ENCODE measurements at regions not wholly inside any gene's neighbourhood (a gene's known extent, or its start where the extent isn't known, plus 50 kb on each side); places are given as distances from the start of the nearest gene placed in this dataset.

GRCh38 chr22:48736593-48737460 is 1090.8 kb downstream of the BRD1 start:
- no peak for ATAC-seq
- TF ChIP-seq ZFP3 (CRISPR knock-in tag; IDR thresholded peaks at IDR 0.05) (no peak), GLIS3 (CRISPR knock-in tag; IDR thresholded peaks at IDR 0.05) (no peak), RARB (CRISPR knock-in tag; IDR thresholded peaks at IDR 0.05) (no peak), SNAI2 (CRISPR knock-in tag; IDR thresholded peaks at IDR 0.05) (no peak), ESRRG (CRISPR knock-in tag; IDR thresholded peaks at IDR 0.05) (no peak), ISL1 (CRISPR knock-in tag; IDR thresholded peaks at IDR 0.05) (no peak), CREB5 (CRISPR knock-in tag; IDR thresholded peaks at IDR 0.05; ENCODE audit: low read depth) (no peak), ZC3H10 (CRISPR knock-in tag; IDR thresholded peaks at IDR 0.05) (no peak)

GRCh38 chr22:48734961-48735360 is 1092.7 kb downstream of the BRD1 start:
- TF ChIP-seq ISL1 (CRISPR knock-in tag; IDR thresholded peaks at IDR 0.05) (no peak), CSDC2 (CRISPR knock-in tag; IDR thresholded peaks at IDR 0.05) (no peak)
- no peak for ATAC-seq

GRCh38 chr22:48734359-48734758 is 1093.3 kb downstream of the BRD1 start:
- no peak for TF ChIP-seq ESRRG (CRISPR knock-in tag; IDR thresholded peaks at IDR 0.05)
- TF ChIP-seq PPARA (CRISPR knock-in tag; IDR thresholded peaks at IDR 0.05; ENCODE audit: borderline replicate concordance), result no peak
- TF ChIP-seq GLIS3 (CRISPR knock-in tag; IDR thresholded peaks at IDR 0.05), result no peak
- TF ChIP-seq POU6F1 (CRISPR knock-in tag; IDR thresholded peaks at IDR 0.05; ENCODE audit: borderline replicate concordance, low read depth), result no peak
- no peak for TF ChIP-seq CSRNP3 (CRISPR knock-in tag; IDR thresholded peaks at IDR 0.05)
- TF ChIP-seq BACH2 (CRISPR knock-in tag; IDR thresholded peaks at IDR 0.05; ENCODE audit: borderline replicate concordance), result no peak
- no peak for TF ChIP-seq ZNF565 (CRISPR knock-in tag; conservative IDR thresholded peaks at IDR 0.05; ENCODE audit: low read depth)
- no peak for TF ChIP-seq CSDC2 (CRISPR knock-in tag; IDR thresholded peaks at IDR 0.05)
- TF ChIP-seq ZNF8 (CRISPR knock-in tag; IDR thresholded peaks at IDR 0.05), result no peak
- no peak for TF ChIP-seq CREB5 (CRISPR knock-in tag; IDR thresholded peaks at IDR 0.05; ENCODE audit: low read depth)
- no peak for TF ChIP-seq ZFP30 (CRISPR knock-in tag; IDR thresholded peaks at IDR 0.05)
- no peak for TF ChIP-seq SNAI2 (CRISPR knock-in tag; IDR thresholded peaks at IDR 0.05)
- no peak for TF ChIP-seq OSR1 (CRISPR knock-in tag; IDR thresholded peaks at IDR 0.05)
- no peak for ATAC-seq

- no peak for ATAC-seq
- TF ChIP-seq TCF4 (CRISPR knock-in tag; IDR thresholded peaks at IDR 0.05; ENCODE audit: borderline replicate concordance), result no peak
- no peak for TF ChIP-seq ISL1 (CRISPR knock-in tag; IDR thresholded peaks at IDR 0.05)
- TF ChIP-seq BACH2 (CRISPR knock-in tag; IDR thresholded peaks at IDR 0.05; ENCODE audit: borderline replicate concordance), result no peak
- TF ChIP-seq TSHZ2 (CRISPR knock-in tag; IDR thresholded peaks at IDR 0.05), result no peak
- no peak for TF ChIP-seq CREB5 (CRISPR knock-in tag; IDR thresholded peaks at IDR 0.05; ENCODE audit: low read depth)
- TF ChIP-seq ARNTL (CRISPR knock-in tag; IDR thresholded peaks at IDR 0.05; ENCODE audit: borderline replicate concordance, low read depth), result no peak
- no peak for TF ChIP-seq ZFP30 (CRISPR knock-in tag; IDR thresholded peaks at IDR 0.05)
- TF ChIP-seq PATZ1 (CRISPR knock-in tag; IDR thresholded peaks at IDR 0.05; ENCODE audit: borderline replicate concordance), result no peak
- TF ChIP-seq ZC3H10 (CRISPR knock-in tag; IDR thresholded peaks at IDR 0.05), result no peak
- TF ChIP-seq OSR1 (CRISPR knock-in tag; IDR thresholded peaks at IDR 0.05), result no peak
- TF ChIP-seq PPARA (CRISPR knock-in tag; IDR thresholded peaks at IDR 0.05; ENCODE audit: borderline replicate concordance), result no peak
- no peak for TF ChIP-seq TOX (CRISPR knock-in tag; IDR thresholded peaks at IDR 0.05; ENCODE audit: borderline replicate concordance)
- TF ChIP-seq GLIS3 (CRISPR knock-in tag; IDR thresholded peaks at IDR 0.05), result no peak
These were observed 1098.0 kb downstream of the BRD1 start for GRCh38 chr22:48729499-48730171.

Measured in SK-N-SH treated with all-trans-retinoic acid at 6 μM for 48 hours (cell line).